HepG2 (cell line): ENCODE measurements at regions not wholly inside any gene's neighbourhood (a gene's known extent, or its start where the extent isn't known, plus 50 kb on each side); places are given as distances from the start of the nearest gene placed in this dataset.
A peak's percentile ranks its signal among the peaks of the same experiment; 100 is the strongest.

ENCODE experiments used
- ATAC-seq: fragments of 200-7000 bp; cut with Tn5 transposase; 3 replicates; pipeline ENCODE4 v1.9.1; 2020; ENCODE audit warnings: mild to moderate bottlenecking, moderate library complexity
- BruUV-seq: library from RNA; stranded (reverse); fragments of 400-500 nt; replicated peaks from 2 replicates; lab custom pipeline; 2021; lab: Mats Ljungman, UMichigan
- CTCF ChIA-PET: fragments of 300-600 bp; formaldehyde crosslinking; extraction: SDS; loops from one replicate; lab custom pipeline; 2021; ENCODE audit warnings: low total read pairs, inconsistent platforms, low intra/inter-chr PET ratio; lab: Yijun Ruan, JAX
- POLR2A ChIA-PET: fragments of 350-600 bp; sonication (Branson Sonifier 250); formaldehyde crosslinking; loops from one replicate; lab custom pipeline; 2020; ENCODE audit warnings: antibody characterized with exemption, inconsistent platforms; lab: Yijun Ruan, JAX
- DNase-seq: peaks from one replicate; pipeline ENCODE4 v3.0.0-alpha.2; 2015; ENCODE audit warnings: low spot score
- FAIRE-seq: peaks from 3 replicates; lab custom pipeline; 2011; peaks lifted over from hg19 to GRCh38; lab: Jason Lieb, UNC
- H2AFZ ChIP-seq: one replicate; pipeline ENCODE4 v1.6.1; 2011; ENCODE audit warnings: low read length, inconsistent platforms
- H3K27ac ChIP-seq: fragments of 300-600 bp; 3 replicates; pipeline ENCODE4 v1.8.0; 2011; ENCODE audit warnings: mixed run types, mild to moderate bottlenecking, mixed read lengths, low read length, inconsistent platforms; ENCODE audit not compliant: insufficient read depth; ENCODE audit errors: extremely low read length
- H3K27me3 ChIP-seq, 2 experiments: fragments of 200-600 bp in 1 of 2; 2 replicates in 1 of 2; 3 replicates in 1 of 2; pipeline versions ENCODE4 v1.6.0 to v1.8.0; 2011; ENCODE audit warnings: low read length in 2 of 2, mild to moderate bottlenecking in 2 of 2, moderate library complexity in 2 of 2, inconsistent platforms in 1 of 2; ENCODE audit not compliant: insufficient read depth in 2 of 2, control insufficient read depth in 1 of 2
- H3K36me3 ChIP-seq, 2 experiments: fragments of 200-600 bp in 1 of 2; replicated peaks in 1 of 2; 2 replicates in 1 of 2; 3 replicates in 1 of 2; pipeline versions ENCODE4 v1.5.1 to v1.8.0; 2011; ENCODE audit warnings: low read length in 2 of 2, inconsistent platforms in 1 of 2; ENCODE audit not compliant: insufficient read depth in 2 of 2, control insufficient read depth in 1 of 2
- H3K4me1 ChIP-seq: 2 replicates; pipeline ENCODE4 v1.5.1; 2012; ENCODE audit warnings: low read length, inconsistent platforms; ENCODE audit not compliant: insufficient read depth
- H3K4me2 ChIP-seq: 2 replicates; pipeline ENCODE4 v1.6.0; 2011; ENCODE audit warnings: low read depth, low read length, inconsistent platforms
- H3K4me3 ChIP-seq, 3 experiments: fragments of 200-600 bp in 1 of 3; sonication (generic), shearing (Covaris generic) in 1 of 3; replicated peaks in 1 of 3; 2 replicates each; pipeline ENCODE4 v1.5.1; 2011 to 2016; ENCODE audit warnings: low read length in 3 of 3, inconsistent platforms in 2 of 3, low read depth in 2 of 3, mild to moderate bottlenecking in 2 of 3, control low read depth in 1 of 3, mixed read lengths in 1 of 3; ENCODE audit not compliant: insufficient read depth in 1 of 3
- H3K79me2 ChIP-seq: one replicate; pipeline ENCODE4 v1.6.1; 2011; ENCODE audit warnings: low read length, inconsistent platforms; ENCODE audit not compliant: insufficient read depth
- H3K9ac ChIP-seq: 2 replicates; pipeline ENCODE4 v1.6.0; 2011; ENCODE audit warnings: mild to moderate bottlenecking, low read depth, low read length, inconsistent platforms; ENCODE audit not compliant: insufficient read depth
- H3K9me3 ChIP-seq: 2 replicates; pipeline ENCODE4 v1.5.1; 2012; ENCODE audit warnings: mild to moderate bottlenecking, low read length
- H4K20me1 ChIP-seq: 2 replicates; pipeline ENCODE4 v1.6.0; 2011; ENCODE audit warnings: inconsistent platforms, mild to moderate bottlenecking, low read length, moderate library complexity; ENCODE audit not compliant: insufficient read depth
- CHD2 ChIP-seq: IDR thresholded peaks from 2 replicates; pipeline ENCODE4 v1.6.1; 2011; ENCODE audit warnings: low read depth, low read length, improper control_type of control experiment
- DBP ChIP-seq: sonication (generic); formaldehyde crosslinking; IDR thresholded peaks from 2 replicates; pipeline ENCODE4 v1.4.0; 2020; ENCODE audit warnings: missing genetic modification reagents; ENCODE audit errors: not compliant biosample characterization
- E2F2 ChIP-seq: sonication (generic); formaldehyde crosslinking; IDR thresholded peaks from 2 replicates; pipeline ENCODE4 v1.4.0; 2020; ENCODE audit warnings: missing genetic modification reagents, borderline replicate concordance
- FOXC1 ChIP-seq: sonication (generic); formaldehyde crosslinking; IDR thresholded peaks from 2 replicates; pipeline ENCODE4 v1.8.0; 2022; ENCODE audit warnings: mild to moderate bottlenecking, missing genetic modification reagents, borderline replicate concordance
- GATAD2A ChIP-seq: IDR thresholded peaks from 2 replicates; pipeline ENCODE4 v1.6.1; 2016
- KDM6A ChIP-seq: IDR thresholded peaks from 2 replicates; pipeline ENCODE4 v1.6.1; 2016; ENCODE audit warnings: low read depth
- KLF11 ChIP-seq: IDR thresholded peaks from 2 replicates; pipeline ENCODE4 v1.6.1; 2016; ENCODE audit warnings: missing compliant biosample characterization
- LRRFIP1 ChIP-seq: sonication (generic); formaldehyde crosslinking; conservative IDR thresholded peaks from 2 replicates; pipeline ENCODE4 v1.4.0; 2020; ENCODE audit warnings: missing genetic modification reagents
- MAZ ChIP-seq, 2 experiments: sonication (generic) in 1 of 2; formaldehyde crosslinking in 1 of 2; IDR thresholded peaks; 2 replicates each; pipeline versions ENCODE4 v1.5.0 to v1.6.1; 2012 to 2020; ENCODE audit warnings: low read depth in 2 of 2, mild to moderate bottlenecking in 2 of 2, borderline replicate concordance in 1 of 2, improper control_type of control experiment in 1 of 2, low read length in 1 of 2, missing genetic modification reagents in 1 of 2, moderate library complexity in 1 of 2
- NCOA2 ChIP-seq: sonication (generic); formaldehyde crosslinking; IDR thresholded peaks from 2 replicates; pipeline ENCODE4 v1.8.0; 2022; ENCODE audit warnings: inconsistent platforms
- PTBP1 ChIP-seq: fragments of 200-400 bp; formaldehyde crosslinking; IDR thresholded peaks from 2 replicates; pipeline ENCODE4 v1.6.1; 2018; ENCODE audit warnings: low read length, low read depth; ENCODE audit not compliant: poor library complexity, severe bottlenecking
- RBM22 ChIP-seq: fragments of 200-400 bp; formaldehyde crosslinking; optimal IDR thresholded peaks from 2 replicates; pipeline ENCODE3; 2017; ENCODE audit warnings: mild to moderate bottlenecking, low read length, moderate library complexity
- SCMH1 ChIP-seq: sonication (generic); formaldehyde crosslinking; IDR thresholded peaks from 2 replicates; pipeline ENCODE4 v1.9.0; 2021; ENCODE audit warnings: missing genetic modification reagents, mild to moderate bottlenecking, borderline replicate concordance
- SRSF9 ChIP-seq: fragments of 200-400 bp; formaldehyde crosslinking; IDR thresholded peaks from 2 replicates; pipeline ENCODE4 v1.6.1; 2018; ENCODE audit warnings: borderline replicate concordance, mild to moderate bottlenecking, low read depth, low read length; ENCODE audit not compliant: insufficient read depth, poor library complexity, severe bottlenecking
- YY1 ChIP-seq: IDR thresholded peaks from 2 replicates; pipeline ENCODE4 v1.6.1; 2011; ENCODE audit warnings: low read length, low read depth, moderate library complexity, mild to moderate bottlenecking; ENCODE audit not compliant: insufficient read depth, insufficient replicate concordance
- ZBTB7B ChIP-seq: sonication (generic); formaldehyde crosslinking; IDR thresholded peaks from 2 replicates; pipeline ENCODE4 v1.4.0; 2020; ENCODE audit warnings: missing genetic modification reagents
- ZNF143 ChIP-seq: sonication (generic); formaldehyde crosslinking; IDR thresholded peaks from 2 replicates; pipeline ENCODE4 v1.4.0; 2020; ENCODE audit warnings: missing genetic modification reagents
- ZNF784 ChIP-seq: sonication (generic); formaldehyde crosslinking; IDR thresholded peaks from 2 replicates; pipeline ENCODE4 v1.5.1; 2020; ENCODE audit warnings: missing genetic modification reagents, mild to moderate bottlenecking, borderline replicate concordance
- ZNF891 ChIP-seq: sonication (generic); formaldehyde crosslinking; IDR thresholded peaks from 2 replicates; pipeline ENCODE4 v1.5.0; 2020; ENCODE audit warnings: mild to moderate bottlenecking, missing genetic modification reagents
- WGBS: methylation state at CpG from one replicate; pipeline ENCODE4 v1.1.6; 2017; ENCODE audit warnings: low lambda C conversion rate; 5-methylcytosine and 5-hydroxymethylcytosine counted together
- in situ Hi-C: cut with HindIII; loops from 2 replicates; pipeline ENCODE4 v1.10.0; 2017; ENCODE audit warnings: low pct_unique_long_range_greater_than_20kb; ENCODE audit not compliant: extremely low pct_ligation_motif_present
- intact Hi-C: fragments of 100-400 bp; cut with micrococcal nuclease; formaldehyde crosslinking; loops from one replicate; pipeline ENCODE4 v1.10.0; 2022; ENCODE audit not compliant: unreplicated experiment

- WGBS: 4% methylated on average over 2 of the region's 2 CpGs
- intact Hi-C loops (no loop called here), in situ Hi-C loops (no loop called here)
- no peaks in the 10 kb centered on the region for H4K20me1 ChIP-seq
- no peaks in the 10 kb centered on the region for H3K27me3 ChIP-seq
- no peak overlapping the region for H3K9ac ChIP-seq
- DNase-seq (peak; percentile 70), ATAC-seq (peak; percentile 95), FAIRE-seq (peak; percentile 70)
- ChIA-PET CTCF (no interaction called here), POLR2A (no interaction called here)
- H2AFZ ChIP-seq: no peak overlapping the region
- H3K4me2 ChIP-seq: 0 out of 2 replicates have a peak overlapping the region, but pooled peaks have one; percentile 13
- H3K36me3 ChIP-seq: no peaks in the 10 kb centered on the region
- H3K4me3 ChIP-seq: no peak overlapping the region; a peak in 1 of 6 replicates
- peaks cover 79% of the 10 kb centered on the region for H3K9me3 ChIP-seq
- no peaks in the 10 kb centered on the region for H3K79me2 ChIP-seq
- peak overlapping the region; percentile 38 for H3K27ac ChIP-seq
- peaks cover 39% of the 10 kb centered on the region for H3K4me1 ChIP-seq
- BruUV-seq: no TSS peak
- TF ChIP-seq GATAD2A (peak; percentile 98), PTBP1 (no peak), YY1 (no peak), KDM6A (CRISPR knock-in tag) (peak; percentile 63; the same call in 1 of the 2 replicates), ZNF784 (no peak), RBM22 (no peak), KLF11 (CRISPR knock-in tag) (0 out of 2 replicates have a peak, but pooled peaks have one; percentile 54), ZNF891 (CRISPR knock-in tag) (no peak), ZBTB7B (CRISPR knock-in tag) (0 out of 2 replicates have a peak, but pooled peaks have one; percentile 45), SRSF9 (no peak), NCOA2 (CRISPR knock-in tag) (peak; percentile 97), DBP (no peak), SCMH1 (CRISPR knock-in tag) (no peak), FOXC1 (CRISPR knock-in tag) (no peak), MAZ (IDR thresholded peaks at IDR 0.05; ENCODE audit: borderline replicate concordance, low read depth, low read length) (no peak), MAZ (CRISPR knock-in tag; IDR thresholded peaks at IDR 0.05; ENCODE audit: low read depth) (no peak), LRRFIP1 (CRISPR knock-in tag) (no peak), E2F2 (CRISPR knock-in tag) (no peak), ZNF143 (CRISPR knock-in tag) (no peak), CHD2 (no peak)
Observed at GRCh38 chr2:67057901-67058703, 339.0 kb upstream of the ETAA1 start.
